Suprapubic skin (tissue), 4 donors: ENCODE measurements at regions not wholly inside any gene's neighbourhood (a gene's known extent, or its start where the extent isn't known, plus 50 kb on each side); places are given as distances from the start of the nearest gene placed in this dataset.

Experiments used
- DNase-seq, 2 donors: peaks; one replicate each; pipeline ENCODE4 v3.0.0-alpha.2; 2019; ENCODE audit warnings: low spot score in 2 of 2
- H3K27ac ChIP-seq: fragments of 200-600 bp; sonication (generic); one replicate; pipeline ENCODE4 v1.5.1; 2019
- H3K27me3 ChIP-seq: fragments of 200-600 bp; sonication (generic); one replicate; pipeline ENCODE4 v1.5.1; 2019
- H3K36me3 ChIP-seq: fragments of 200-600 bp; sonication (generic); one replicate; pipeline ENCODE4 v1.5.1; 2019
- H3K4me1 ChIP-seq: fragments of 200-600 bp; sonication (generic); one replicate; pipeline ENCODE4 v1.5.1; 2019
- H3K4me3 ChIP-seq: fragments of 200-600 bp; sonication (generic); one replicate; pipeline ENCODE4 v1.5.1; 2019; ENCODE audit warnings: mild to moderate bottlenecking
- H3K9me3 ChIP-seq: fragments of 200-600 bp; sonication (generic); one replicate; pipeline ENCODE4 v1.5.1; 2019
- CTCF ChIP-seq, 2 donors: fragments of 200-600 bp in 1 of 2; fragments of 450-650 bp in 1 of 2; sonication (generic) in 1 of 2; IDR thresholded peaks; one replicate each; pipeline ENCODE4 v1.5.1; 2016 to 2019; ENCODE audit warnings: antibody characterized with exemption in 2 of 2, mild to moderate bottlenecking in 1 of 2, moderate library complexity in 1 of 2
- EP300 ChIP-seq: sonication (generic); formaldehyde crosslinking; IDR thresholded peaks from one replicate; pipeline ENCODE4 v1.6.1; 2017; ENCODE audit warnings: antibody characterized with exemption
- POLR2A ChIP-seq, 2 donors: fragments of 450-650 bp; IDR thresholded peaks; one replicate each; pipeline ENCODE4 v1.6.1; 2017; ENCODE audit warnings: antibody characterized with exemption in 2 of 2, mild to moderate bottlenecking in 2 of 2, moderate library complexity in 2 of 2
- POLR2AphosphoS5 ChIP-seq, 3 donors: sonication (generic); formaldehyde crosslinking; IDR thresholded peaks; one replicate each; pipeline ENCODE4 v1.6.1; 2017; ENCODE audit warnings: antibody characterized with exemption in 3 of 3
- whole genome bisulfite sequencing: methylation state at CpG from one replicate; pipeline ENCODE4 v1.1.5; 2018; 5-methylcytosine and 5-hydroxymethylcytosine counted together

- H3K4me1 ChIP-seq, result no peaks in the 10 kb centered on the region
- H3K27me3 ChIP-seq, result no peaks in the 10 kb centered on the region
- no peak for TF ChIP-seq POLR2A (IDR thresholded peaks at IDR 0.05)
- H3K9me3 ChIP-seq, result no peaks in the 10 kb centered on the region
- DNase-seq, result no peak
- no peak overlapping the region for H3K27ac ChIP-seq
- no peaks in the 10 kb centered on the region for H3K36me3 ChIP-seq
- H3K4me3 ChIP-seq, result no peak overlapping the region
- WGBS, result 73% methylated on average over 4 of the region's 4 CpGs
These were observed 353.2 kb downstream of the BTBD3 start for GRCh38 chr20:12270863-12271262.

- Histone ChIP-seq H3K27ac (no peak overlapping the region), H3K4me3 (no peak overlapping the region), H3K4me1 (no peaks in the 10 kb centered on the region), H3K27me3 (no peaks in the 10 kb centered on the region), H3K36me3 (no peaks in the 10 kb centered on the region), H3K9me3 (no peaks in the 10 kb centered on the region)
- TF ChIP-seq POLR2A (IDR thresholded peaks at IDR 0.05), result no peak
- TF ChIP-seq EP300, result no peak
- no peak for TF ChIP-seq POLR2AphosphoS5 (IDR thresholded peaks at IDR 0.05)
- no peak for TF ChIP-seq CTCF (IDR thresholded peaks at IDR 0.05)
- DNase-seq, result no peak
- WGBS, result 100% methylated on average over 1 of the region's 1 CpG
These were observed 358.4 kb downstream of the BTBD3 start for GRCh38 chr20:12276011-12276673.

- no peaks in the 10 kb centered on the region for H3K27me3 ChIP-seq
- no peak overlapping the region for H3K27ac ChIP-seq
- WGBS, result 45% methylated on average over 2 of the region's 2 CpGs
- H3K4me3 ChIP-seq, result no peak overlapping the region
- DNase-seq, result no peak
- H3K4me1 ChIP-seq, result no peaks in the 10 kb centered on the region
- H3K36me3 ChIP-seq, result no peaks in the 10 kb centered on the region
- TF ChIP-seq POLR2A (IDR thresholded peaks at IDR 0.05) (no peak), CTCF (IDR thresholded peaks at IDR 0.05) (no peak), POLR2AphosphoS5 (IDR thresholded peaks at IDR 0.05) (no peak), EP300 (no peak)
- peaks cover 3% of the 10 kb centered on the region for H3K9me3 ChIP-seq
These were observed 369.9 kb downstream of the BTBD3 start for GRCh38 chr20:12287575-12287974.

GRCh38 chr20:12289465-12289864 lies 371.8 kb downstream of the BTBD3 start:
- H3K4me1 ChIP-seq, result no peaks in the 10 kb centered on the region
- H3K9me3 ChIP-seq, result peaks cover 3% of the 10 kb centered on the region
- no peaks in the 10 kb centered on the region for H3K27me3 ChIP-seq
- WGBS, result 81% methylated on average over 4 of the region's 4 CpGs
- H3K4me3 ChIP-seq, result no peak overlapping the region
- no peaks in the 10 kb centered on the region for H3K36me3 ChIP-seq
- no peak for DNase-seq
- TF ChIP-seq POLR2AphosphoS5 (IDR thresholded peaks at IDR 0.05) (no peak), EP300 (no peak), POLR2A (IDR thresholded peaks at IDR 0.05) (no peak), CTCF (IDR thresholded peaks at IDR 0.05) (no peak)
- no peak overlapping the region for H3K27ac ChIP-seq

- Histone ChIP-seq H3K27ac (no peak overlapping the region), H3K9me3 (peaks cover 3% of the 10 kb centered on the region), H3K36me3 (no peaks in the 10 kb centered on the region), H3K4me1 (no peaks in the 10 kb centered on the region), H3K27me3 (no peaks in the 10 kb centered on the region), H3K4me3 (no peak overlapping the region)
- no peak for DNase-seq
- TF ChIP-seq CTCF (IDR thresholded peaks at IDR 0.05) (no peak), POLR2A (IDR thresholded peaks at IDR 0.05) (no peak)
- WGBS, result 69% methylated on average over 3 of the region's 3 CpGs
These were observed 373.7 kb downstream of the BTBD3 start for GRCh38 chr20:12291386-12291785.

GRCh38 chr20:12293900-12294299 lies 376.2 kb downstream of the BTBD3 start:
- no peaks in the 10 kb centered on the region for H3K36me3 ChIP-seq
- H3K9me3 ChIP-seq, result peaks cover 3% of the 10 kb centered on the region
- 89% methylated on average over 3 of the region's 3 CpGs for WGBS
- H3K27me3 ChIP-seq, result no peaks in the 10 kb centered on the region
- TF ChIP-seq EP300 (no peak), CTCF (IDR thresholded peaks at IDR 0.05) (no peak), POLR2A (IDR thresholded peaks at IDR 0.05) (no peak), POLR2AphosphoS5 (IDR thresholded peaks at IDR 0.05) (no peak)
- H3K27ac ChIP-seq, result no peak overlapping the region
- H3K4me1 ChIP-seq, result no peaks in the 10 kb centered on the region
- DNase-seq, result no peak
- no peak overlapping the region for H3K4me3 ChIP-seq
